ENCODE measurements at regions not wholly inside any gene's neighbourhood (a gene's known extent, or its start where the extent isn't known, plus 50 kb on each side); places are given as distances from the start of the nearest gene placed in this dataset.

DNA sequence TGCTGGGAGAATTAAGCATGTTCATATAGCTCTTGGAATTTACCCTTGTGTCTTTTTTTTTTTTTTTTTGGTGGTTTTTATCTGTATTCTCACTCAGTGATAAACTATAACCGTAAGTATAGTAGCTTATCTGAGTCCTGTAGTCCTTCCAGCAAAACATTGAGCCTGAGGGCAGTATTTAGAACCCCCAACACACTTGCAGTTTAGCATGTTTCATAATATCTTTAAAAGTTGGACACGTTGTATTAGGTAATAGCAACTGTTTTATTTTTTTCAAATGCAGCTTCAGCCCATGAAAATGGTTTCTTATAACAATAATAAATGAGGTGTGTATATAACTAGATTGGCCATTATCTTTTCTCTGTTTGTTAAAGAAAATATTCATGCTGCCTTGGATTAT is 603.5 kb upstream of the HS6ST1 start:
- DNase-seq (ENCODE audit: low read depth): no peak
- in situ Hi-C loops (cut with HindIII; ENCODE audit: low pct_unique_long_range_greater_than_20kb, low sequenced_read_pairs): no loop called here

DNA sequence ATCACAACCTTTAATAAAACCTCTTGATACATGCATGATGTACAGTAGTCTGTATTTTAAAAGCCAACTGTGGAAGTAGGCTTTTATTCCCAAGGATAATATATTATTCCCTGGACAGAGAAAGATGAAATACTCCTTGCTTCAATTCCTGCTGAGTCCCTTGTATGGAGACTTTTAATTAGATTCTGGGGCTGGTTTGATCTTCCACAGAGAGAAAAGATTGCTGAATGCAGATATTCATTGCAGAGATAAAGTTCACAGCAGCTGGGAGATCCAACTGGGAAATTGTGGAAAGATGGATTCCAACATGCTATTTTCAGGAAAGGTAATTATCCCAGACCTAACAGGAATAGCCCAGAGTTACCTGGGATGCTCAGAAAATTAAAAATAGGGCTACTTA is 607.0 kb upstream of the HS6ST1 start:
- no peak for DNase-seq (ENCODE audit: low read depth)
- in situ Hi-C loops (cut with HindIII; ENCODE audit: low pct_unique_long_range_greater_than_20kb, low sequenced_read_pairs): no loop called here

DNA sequence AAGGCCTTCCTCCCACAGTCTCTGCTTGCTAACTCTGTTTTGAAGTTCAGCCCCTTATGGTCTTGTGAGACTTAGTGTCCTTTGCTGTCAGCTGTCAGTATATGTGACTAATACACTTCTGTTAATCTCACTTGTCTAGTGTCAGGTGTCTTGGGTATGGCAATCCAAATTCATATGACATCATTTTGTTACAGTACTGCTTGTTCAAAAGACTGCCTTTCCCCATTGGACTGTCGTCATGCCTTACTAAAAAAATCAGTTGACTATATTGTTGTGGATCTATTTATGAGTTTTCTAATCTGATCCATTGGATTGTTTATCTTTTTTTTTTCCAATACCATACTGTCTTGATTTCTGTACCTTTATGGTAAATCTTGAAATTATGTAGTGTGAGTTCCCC is 611.4 kb upstream of the HS6ST1 start:
- DNase-seq (ENCODE audit: low read depth): no peak
- in situ Hi-C loops (cut with HindIII; ENCODE audit: low pct_unique_long_range_greater_than_20kb, low sequenced_read_pairs): no loop called here

DNA sequence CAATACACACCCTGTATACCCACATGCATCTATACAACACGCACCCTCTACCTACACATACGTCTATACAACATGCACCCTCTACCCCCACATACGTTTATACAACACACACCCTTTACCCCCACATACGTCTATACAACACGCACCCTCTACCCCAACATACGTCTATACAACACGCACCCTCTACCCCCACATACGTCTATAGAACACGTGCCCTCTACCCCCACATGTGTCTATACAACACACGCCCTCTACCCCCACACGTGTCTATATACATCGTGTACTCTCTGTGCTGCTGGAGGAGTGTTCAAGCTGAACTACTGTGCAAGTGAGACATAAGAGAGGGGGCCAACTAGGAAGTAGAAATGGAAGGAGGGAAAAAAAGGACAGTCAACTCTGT is 621.7 kb upstream of the HS6ST1 start:
- in situ Hi-C loops (cut with HindIII; ENCODE audit: low pct_unique_long_range_greater_than_20kb, low sequenced_read_pairs): no loop called here
- DNase-seq (ENCODE audit: low read depth): no peak

DNA sequence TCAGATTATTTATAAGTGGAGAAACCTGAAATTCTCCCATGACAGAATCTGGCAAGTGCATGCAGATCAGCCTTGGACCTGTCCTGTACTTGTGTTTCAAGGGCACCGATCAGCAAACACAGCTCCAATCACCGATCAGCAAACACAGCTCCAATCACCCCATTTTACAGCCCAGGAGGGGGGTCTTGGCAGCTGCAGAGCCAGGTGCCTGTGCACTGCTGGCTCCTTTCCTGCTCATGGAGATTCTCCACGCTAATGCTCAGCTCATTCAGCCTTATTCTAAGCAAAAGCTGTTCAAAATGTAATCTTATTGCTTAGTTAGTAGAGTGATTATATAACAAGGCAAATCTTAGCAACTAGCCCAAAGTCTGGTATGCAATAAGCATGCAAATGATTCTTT is 623.1 kb upstream of the HS6ST1 start:
- in situ Hi-C loops (cut with HindIII; ENCODE audit: low pct_unique_long_range_greater_than_20kb, low sequenced_read_pairs): no loop called here
- no peak for DNase-seq (ENCODE audit: low read depth)

DNA sequence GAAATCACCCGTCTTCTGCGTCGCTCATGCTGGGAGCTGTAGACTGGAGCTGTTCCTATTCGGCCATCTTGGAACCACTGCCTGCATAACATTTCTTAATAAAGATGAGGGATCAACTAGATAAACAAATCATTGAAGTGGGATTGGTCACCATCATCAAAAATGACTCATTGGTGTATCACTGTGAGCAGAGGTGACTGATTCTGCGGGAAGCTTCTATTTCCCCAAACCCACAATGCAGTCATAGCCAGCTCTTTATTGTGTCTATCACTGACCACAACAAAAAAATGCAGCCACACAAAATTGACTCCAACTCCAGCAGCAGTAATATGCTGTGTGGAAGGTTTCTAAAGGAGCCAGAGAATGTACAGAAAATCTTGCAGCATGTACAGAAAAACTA is 630.7 kb upstream of the HS6ST1 start:
- in situ Hi-C loops (cut with HindIII; ENCODE audit: low pct_unique_long_range_greater_than_20kb, low sequenced_read_pairs): no loop called here
- DNase-seq (ENCODE audit: low read depth): no peak

DNA sequence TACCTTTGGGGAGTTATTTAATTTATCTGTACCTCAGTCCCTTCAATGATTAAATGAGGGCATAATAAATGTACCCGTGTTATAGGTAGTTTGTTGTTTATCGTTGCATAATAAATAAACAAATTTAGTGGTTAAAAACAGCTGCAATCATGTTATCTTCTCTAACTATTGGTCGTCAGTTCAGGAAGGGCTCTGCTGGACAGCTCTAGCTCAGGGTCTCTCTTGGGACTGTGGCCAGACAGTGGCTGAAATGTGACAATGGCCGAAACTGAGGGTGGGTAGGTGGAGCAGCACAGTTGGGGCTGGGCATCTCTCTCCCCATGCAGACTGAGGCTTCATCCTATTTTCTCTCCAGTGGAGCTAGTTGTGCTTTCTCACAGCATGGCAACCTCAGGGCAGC is 632.1 kb upstream of the HS6ST1 start:
- in situ Hi-C loops (cut with HindIII; ENCODE audit: low pct_unique_long_range_greater_than_20kb, low sequenced_read_pairs): no loop called here
- DNase-seq (ENCODE audit: low read depth): no peak

DNA sequence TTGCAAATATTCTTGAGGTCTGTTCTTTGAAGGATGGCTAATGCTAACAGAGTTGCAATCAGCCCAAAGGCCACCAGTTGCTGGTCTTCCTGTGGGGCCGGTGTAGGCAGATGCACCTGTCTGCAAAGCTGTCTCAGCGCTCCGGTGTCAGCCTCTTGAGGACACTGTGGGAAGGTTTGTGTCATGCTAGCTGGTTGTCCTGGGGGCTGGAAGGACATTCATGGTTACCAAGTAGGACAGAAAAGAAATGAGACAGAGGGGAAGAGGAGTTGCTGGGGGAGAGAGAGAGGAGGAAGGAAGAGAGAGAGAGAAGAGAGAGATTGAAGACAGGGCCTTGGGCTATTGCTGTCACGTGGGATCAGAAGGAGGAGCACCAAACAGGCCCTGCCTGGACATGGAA is 639.6 kb upstream of the HS6ST1 start:
- in situ Hi-C loops (cut with HindIII; ENCODE audit: low pct_unique_long_range_greater_than_20kb, low sequenced_read_pairs): no loop called here
- DNase-seq (ENCODE audit: low read depth): no peak

DNA sequence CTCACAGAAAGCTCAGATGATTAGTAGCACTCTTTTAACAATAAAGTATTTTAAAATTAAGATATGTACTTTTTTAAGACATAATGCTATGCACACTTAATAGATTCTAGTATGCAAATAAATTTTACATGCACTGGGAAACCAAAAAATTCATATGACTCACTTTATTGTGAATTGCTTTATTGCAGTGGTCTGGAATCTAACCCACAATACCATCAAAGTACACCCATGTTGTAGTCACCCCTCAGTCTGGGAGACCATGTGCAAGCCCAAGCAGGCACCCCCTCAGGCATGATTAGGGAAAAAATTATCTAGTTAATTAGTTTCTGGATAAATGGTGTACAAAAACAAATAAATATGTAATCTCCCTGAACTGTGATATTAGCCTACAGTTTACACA is 649.0 kb upstream of the HS6ST1 start:
- no peak for DNase-seq (ENCODE audit: low read depth)
- in situ Hi-C loops (cut with HindIII; ENCODE audit: low pct_unique_long_range_greater_than_20kb, low sequenced_read_pairs): no loop called here

DNA sequence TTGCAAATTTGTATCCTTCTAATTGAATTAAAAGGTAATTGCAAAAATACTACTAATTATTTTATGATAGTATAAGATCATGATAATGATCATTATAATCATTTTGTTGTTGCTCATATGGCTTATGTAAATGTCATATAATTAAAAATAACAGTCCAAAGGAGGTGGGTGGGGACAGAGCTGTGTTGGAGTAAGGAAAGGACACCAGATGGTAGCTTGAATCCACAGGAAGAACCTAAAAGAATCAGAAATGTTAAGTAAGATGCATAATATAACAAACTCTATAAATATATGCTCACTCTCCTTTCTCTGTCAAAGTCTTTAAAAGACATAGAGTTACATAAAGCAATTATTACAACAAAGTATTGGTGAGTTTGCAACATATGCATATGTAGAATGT is 650.7 kb upstream of the HS6ST1 start:
- no peak for DNase-seq (ENCODE audit: low read depth)
- in situ Hi-C loops (cut with HindIII; ENCODE audit: low pct_unique_long_range_greater_than_20kb, low sequenced_read_pairs): no loop called here

DNA sequence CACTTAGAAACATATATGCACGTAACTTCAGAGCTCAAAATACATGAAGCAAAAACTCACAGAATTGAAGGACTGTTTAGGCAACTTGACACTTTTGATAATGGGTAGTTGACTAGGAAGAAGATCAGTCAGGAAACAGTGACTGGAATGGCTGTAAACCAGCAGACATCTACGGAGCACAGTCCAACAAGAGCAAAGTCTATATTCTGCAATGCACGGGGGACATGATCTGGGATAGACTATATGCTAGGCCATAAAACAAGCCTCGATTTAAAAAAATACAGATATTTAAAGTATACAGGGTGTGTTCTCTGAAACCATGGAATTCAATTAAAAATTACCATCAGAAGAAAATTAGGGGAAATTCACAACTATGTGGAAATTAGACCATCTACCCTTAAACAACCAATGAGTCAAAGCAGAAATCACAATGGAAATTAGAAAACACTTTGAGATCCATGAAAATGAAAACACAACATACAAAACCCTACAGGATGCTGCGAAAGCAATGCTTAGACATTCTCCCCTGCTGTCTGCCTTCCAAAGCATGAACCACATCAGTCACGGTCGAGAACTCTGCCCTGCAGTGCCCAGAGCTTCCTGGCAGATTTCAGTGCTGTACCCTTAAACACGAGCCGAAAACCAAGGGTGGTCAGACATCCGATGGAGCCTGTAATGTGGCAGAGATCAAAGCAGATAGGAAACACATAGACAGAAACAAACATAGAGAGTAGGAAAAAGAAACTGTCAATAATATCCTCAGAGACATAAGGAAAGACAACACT is 651.9 kb upstream of the HS6ST1 start:
- DNase-seq (ENCODE audit: low read depth): no peak
- in situ Hi-C loops (cut with HindIII; ENCODE audit: low pct_unique_long_range_greater_than_20kb, low sequenced_read_pairs): no loop called here

DNA sequence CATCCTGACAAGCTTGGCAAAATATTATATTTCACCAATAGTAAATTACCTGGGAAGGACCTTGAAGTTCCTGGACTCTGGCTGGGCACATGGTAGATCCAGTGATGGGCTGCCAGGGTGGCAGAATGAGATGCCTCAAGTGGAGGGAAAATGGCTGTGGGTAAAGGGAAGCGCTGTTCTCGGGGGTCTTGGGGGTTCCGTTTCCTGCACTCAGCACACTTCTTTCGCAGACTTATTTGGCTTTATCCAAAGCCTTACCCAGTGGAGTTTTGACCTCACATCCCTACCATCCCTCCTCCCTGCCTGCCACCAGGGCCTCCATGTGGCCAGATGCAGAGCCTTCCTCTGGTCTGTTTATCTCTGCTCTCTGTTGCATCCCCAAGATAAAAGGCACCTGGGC is 654.9 kb upstream of the HS6ST1 start:
- in situ Hi-C loops (cut with HindIII; ENCODE audit: low pct_unique_long_range_greater_than_20kb, low sequenced_read_pairs): no loop called here

DNA sequence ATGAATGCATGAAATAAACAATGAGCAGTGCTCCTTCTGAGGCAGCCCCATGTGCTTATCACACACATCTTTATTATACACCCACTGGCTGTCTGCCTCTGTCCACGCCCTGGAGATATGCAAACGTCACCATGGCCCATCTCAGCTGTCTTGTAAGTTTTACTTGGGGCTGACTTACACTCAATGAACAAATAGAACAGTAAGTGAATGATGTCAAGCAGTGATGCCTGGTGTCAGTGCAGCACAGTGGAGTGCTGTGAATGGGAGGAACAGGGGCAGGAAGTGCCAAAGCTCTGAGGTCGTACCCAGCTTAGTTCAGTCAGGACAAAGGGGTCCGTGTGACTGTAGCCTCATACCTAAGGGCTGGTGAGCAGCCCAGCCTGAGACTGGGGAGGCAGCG is 659.5 kb upstream of the HS6ST1 start:
- in situ Hi-C loops (cut with HindIII; ENCODE audit: low pct_unique_long_range_greater_than_20kb, low sequenced_read_pairs): no loop called here
- no peak for DNase-seq (ENCODE audit: low read depth)

More for the DNA sequence above, 654.9 kb upstream of the HS6ST1 start:
- DNase-seq (ENCODE audit: low read depth): no peak

DNA sequence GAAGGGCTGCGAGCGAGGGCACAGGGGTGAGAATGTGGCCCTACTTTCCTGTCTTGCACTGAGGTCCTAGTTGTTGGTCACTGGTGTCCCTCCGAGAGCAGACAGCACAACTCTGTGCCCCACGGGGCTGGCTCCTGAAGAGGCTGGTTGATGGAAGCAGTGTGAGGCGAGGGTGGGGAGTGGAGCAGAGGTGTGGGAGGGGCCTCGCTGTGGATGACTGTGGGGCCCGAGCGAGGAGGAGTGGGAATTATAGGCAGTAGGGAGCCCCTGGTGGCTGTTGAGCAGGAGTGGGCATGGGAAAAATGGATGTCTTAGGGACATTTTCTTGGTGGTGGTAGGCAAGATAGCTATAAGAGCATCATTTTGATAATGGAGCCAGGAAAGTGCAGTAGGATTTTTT is 660.5 kb upstream of the HS6ST1 start:
- in situ Hi-C loops (cut with HindIII; ENCODE audit: low pct_unique_long_range_greater_than_20kb, low sequenced_read_pairs): no loop called here
- DNase-seq (ENCODE audit: low read depth): no peak

DNA sequence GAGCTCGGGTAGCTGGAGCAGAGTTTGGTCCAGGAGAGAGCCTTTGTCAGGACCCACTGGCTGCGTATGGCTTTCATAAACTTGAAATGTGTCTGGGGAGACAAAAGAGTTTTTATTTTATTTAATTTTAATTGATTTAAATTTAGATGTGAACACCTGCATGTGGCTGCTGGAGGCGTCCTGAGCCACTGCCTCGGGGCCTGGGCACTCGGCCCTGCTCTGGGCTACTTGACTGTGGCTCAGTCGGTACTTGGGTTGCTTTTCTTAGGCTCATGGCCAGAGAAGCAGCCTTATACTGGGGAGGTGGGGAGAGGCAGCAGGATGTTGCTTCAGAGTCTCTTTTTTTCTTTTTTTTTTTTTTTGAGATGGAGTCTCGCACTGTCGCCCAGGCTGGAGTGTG is 661.8 kb upstream of the HS6ST1 start:
- no peak for DNase-seq (ENCODE audit: low read depth)
- in situ Hi-C loops (cut with HindIII; ENCODE audit: low pct_unique_long_range_greater_than_20kb, low sequenced_read_pairs): no loop called here

DNA sequence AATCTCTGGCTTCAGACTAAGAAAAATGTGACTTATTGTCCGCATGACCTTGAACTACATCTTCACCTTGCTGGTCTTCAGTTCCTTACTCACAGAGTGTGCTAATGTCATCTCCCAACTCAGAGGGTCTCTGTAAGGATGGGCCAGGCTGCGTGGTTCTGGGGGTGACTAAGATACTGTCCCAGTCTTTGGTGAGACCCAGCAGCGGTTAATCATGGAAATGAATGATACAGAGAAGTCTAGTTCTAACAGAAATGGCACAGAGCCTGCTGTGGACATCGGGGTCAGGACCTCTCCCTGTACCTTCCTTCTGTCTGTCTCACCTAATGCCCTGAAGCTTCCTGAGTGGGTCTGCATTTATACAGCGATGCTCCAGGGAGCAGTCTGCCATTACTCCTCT is 662.7 kb upstream of the HS6ST1 start:
- no peak for DNase-seq (ENCODE audit: low read depth)
- in situ Hi-C loops (cut with HindIII; ENCODE audit: low pct_unique_long_range_greater_than_20kb, low sequenced_read_pairs): no loop called here

DNA sequence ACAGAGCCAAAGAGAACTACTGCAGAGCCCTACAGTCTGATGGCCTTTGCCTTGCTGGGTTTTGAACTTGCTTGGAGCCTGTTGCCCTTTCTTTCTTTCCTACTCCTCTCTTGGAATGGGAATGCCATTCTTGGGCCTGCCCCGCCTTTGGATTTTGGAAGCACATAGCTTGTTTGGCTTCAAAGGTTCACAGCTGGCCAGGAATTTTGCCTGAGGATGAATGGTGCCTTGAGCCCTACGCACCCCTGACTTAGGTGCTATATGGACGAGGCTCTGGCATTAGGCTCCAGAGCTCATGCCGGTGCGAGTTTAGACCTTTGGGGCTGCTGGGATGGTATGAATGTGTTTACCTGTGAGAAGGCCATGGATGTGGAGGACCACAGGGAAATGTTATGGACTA is 663.3 kb upstream of the HS6ST1 start:
- in situ Hi-C loops (cut with HindIII; ENCODE audit: low pct_unique_long_range_greater_than_20kb, low sequenced_read_pairs): no loop called here

DNA sequence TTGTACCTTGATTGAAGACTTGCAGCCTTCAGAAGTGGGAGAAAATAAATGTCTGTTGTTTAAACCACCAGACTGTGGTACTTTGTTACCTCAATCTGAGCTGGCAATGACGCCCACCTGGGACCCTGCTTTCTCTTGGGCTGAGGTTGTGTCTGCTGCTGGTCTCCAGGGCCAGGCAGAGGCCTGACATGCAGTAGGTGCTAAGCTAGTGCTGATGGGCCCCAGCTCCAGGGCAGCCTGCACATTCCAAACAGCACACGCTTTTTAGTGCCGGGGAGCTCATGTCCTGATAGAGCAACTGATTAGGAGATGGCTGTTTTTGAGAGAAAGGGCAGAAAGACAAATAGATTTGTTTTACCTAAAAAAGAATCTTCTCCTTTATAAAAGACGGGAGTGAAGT is 664.0 kb upstream of the HS6ST1 start:
- DNase-seq (ENCODE audit: low read depth): no peak
- in situ Hi-C loops (cut with HindIII; ENCODE audit: low pct_unique_long_range_greater_than_20kb, low sequenced_read_pairs): no loop called here

More for the DNA sequence above, 663.3 kb upstream of the HS6ST1 start:
- DNase-seq (ENCODE audit: low read depth): no peak

DNA sequence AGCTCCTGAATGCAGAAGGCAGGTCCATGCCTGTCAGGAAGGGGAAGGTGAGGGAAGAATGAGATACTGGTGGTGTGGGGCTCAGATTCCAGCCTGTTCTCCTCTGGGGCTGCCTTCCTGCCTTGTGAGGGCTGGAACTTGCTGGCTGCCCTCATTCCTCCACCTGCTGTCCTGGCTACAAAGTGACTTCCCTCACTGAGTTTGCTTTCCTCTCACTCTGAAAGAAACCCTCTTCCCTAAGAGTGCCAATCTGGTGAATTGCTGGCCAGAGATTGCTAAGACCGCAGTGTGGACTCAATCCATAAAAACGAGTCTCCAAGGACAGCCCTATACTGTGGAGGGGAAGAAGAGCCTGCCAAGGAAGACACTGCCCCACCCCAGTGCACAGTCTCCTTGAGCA is 664.4 kb upstream of the HS6ST1 start:
- no peak for DNase-seq (ENCODE audit: low read depth)
- in situ Hi-C loops (cut with HindIII; ENCODE audit: low pct_unique_long_range_greater_than_20kb, low sequenced_read_pairs): no loop called here

DNA sequence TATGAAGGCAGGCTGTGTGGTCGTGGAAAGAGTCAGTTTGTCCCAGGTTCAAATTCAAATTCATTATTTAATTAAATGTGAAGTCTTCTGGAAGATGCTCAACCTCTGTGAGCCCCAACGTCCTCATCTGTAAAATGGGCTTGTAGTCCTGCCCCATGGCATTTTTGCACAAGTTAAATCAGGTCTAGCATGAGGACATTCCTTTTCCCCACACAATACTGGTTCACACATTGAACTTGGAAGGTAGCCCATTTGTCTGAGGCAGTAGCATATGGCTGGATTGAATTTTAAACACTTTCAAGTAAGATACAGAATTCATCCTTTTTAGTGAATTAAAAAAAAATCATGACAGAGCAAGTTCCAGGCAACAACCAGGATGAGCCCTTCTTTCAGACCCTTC is 665.4 kb upstream of the HS6ST1 start:
- in situ Hi-C loops (cut with HindIII; ENCODE audit: low pct_unique_long_range_greater_than_20kb, low sequenced_read_pairs): no loop called here
- no peak for DNase-seq (ENCODE audit: low read depth)

DNA sequence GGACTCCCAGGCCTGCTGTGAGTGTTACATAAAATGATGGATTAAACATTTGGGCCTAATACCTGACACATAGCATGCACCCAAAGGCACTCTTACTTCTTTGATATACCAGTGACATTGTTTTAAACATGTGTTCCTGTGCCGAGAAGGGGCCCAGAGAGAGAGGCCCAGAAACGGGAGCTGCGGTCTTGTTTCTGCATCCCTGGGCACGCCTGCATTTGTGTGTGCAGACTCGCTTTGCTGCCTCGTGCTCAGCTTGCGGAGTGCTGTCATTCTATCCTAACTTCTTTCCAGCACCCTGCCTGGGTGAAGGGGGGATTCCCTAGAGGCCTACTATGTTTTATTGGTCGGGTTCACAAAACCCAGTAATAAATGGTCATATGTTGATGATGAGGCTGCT is 666.2 kb upstream of the HS6ST1 start:
- in situ Hi-C loops (cut with HindIII; ENCODE audit: low pct_unique_long_range_greater_than_20kb, low sequenced_read_pairs): no loop called here

More for the DNA sequence above, 666.2 kb upstream of the HS6ST1 start:
- DNase-seq (ENCODE audit: low read depth): no peak

Measured in Caki2 (cell line).